ENCODE measurements at regions not wholly inside any gene's neighbourhood (a gene's known extent, or its start where the extent isn't known, plus 50 kb on each side); places are given as distances from the start of the nearest gene placed in this dataset.

GRCh38 chr5:164466033-164466432, 960.6 kb downstream of the MAT2B start:
- ChIA-PET POLR2A (no interaction called here), CTCF (interaction anchor here (1.6 kb wide), 1 partner anchor 9 kb away, joined by 8 read pairs; no protein-coding TSS in a partner anchor)
- no peak for DNase-seq (ENCODE audit: extremely low spot score)
- TF ChIP-seq CTCF (IDR thresholded peaks at IDR 0.05; ENCODE audit: control extremely low read depth, extremely low read depth, low read depth, missing control alignments), result no peak

GRCh38 chr5:164470312-164470711, 964.9 kb downstream of the MAT2B start:
- TF ChIP-seq CTCF (IDR thresholded peaks at IDR 0.05; ENCODE audit: control extremely low read depth, extremely low read depth, low read depth, missing control alignments), result no peak
- POLR2A ChIA-PET, result interaction anchor here (0.5 kb wide), 1 partner anchor 1007 kb away, joined by 8 read pairs; no protein-coding TSS in a partner anchor
- CTCF ChIA-PET, result interaction anchor here (2.1 kb wide), 1 partner anchor 34 kb away, joined by 6 read pairs; no protein-coding TSS in a partner anchor
- no peak for DNase-seq (ENCODE audit: extremely low spot score)

- POLR2A ChIA-PET, result no interaction called here
- no peak for TF ChIP-seq CTCF (IDR thresholded peaks at IDR 0.05; ENCODE audit: control extremely low read depth, extremely low read depth, low read depth, missing control alignments)
- no peak for DNase-seq (ENCODE audit: extremely low spot score)
- CTCF ChIA-PET, result interaction anchor here (1.3 to 2.1 kb wide), 2 partner anchors 32 to 931 kb away, joined by 3 to 6 read pairs; no protein-coding TSS in a partner anchor
These were observed 966.7 kb downstream of the MAT2B start for GRCh38 chr5:164472165-164472564.

GRCh38 chr5:164475339-164475977, 970.0 kb downstream of the MAT2B start:
- ChIA-PET CTCF (interaction anchor here (1.0 kb wide), 1 partner anchor 29 kb away, joined by 3 read pairs; no protein-coding TSS in a partner anchor), POLR2A (no interaction called here)
- DNase-seq (ENCODE audit: extremely low spot score), result peak; percentile 6
- peak; percentile 35 for TF ChIP-seq CTCF (IDR thresholded peaks at IDR 0.05; ENCODE audit: control extremely low read depth, extremely low read depth, low read depth, missing control alignments)

GRCh38 chr5:164481270-164481669, 975.9 kb downstream of the MAT2B start:
- POLR2A ChIA-PET, result no interaction called here

GRCh38 chr5:164482351-164482750, 976.9 kb downstream of the MAT2B start:
- no peak for DNase-seq (ENCODE audit: extremely low spot score)
- ChIA-PET POLR2A (no interaction called here), CTCF (no interaction called here)
- no peak for TF ChIP-seq CTCF (IDR thresholded peaks at IDR 0.05; ENCODE audit: control extremely low read depth, extremely low read depth, low read depth, missing control alignments)

More at GRCh38 chr5:164481270-164481669, 975.9 kb downstream of the MAT2B start:
- CTCF ChIA-PET, result no interaction called here
- no peak for DNase-seq (ENCODE audit: extremely low spot score)
- no peak for TF ChIP-seq CTCF (IDR thresholded peaks at IDR 0.05; ENCODE audit: control extremely low read depth, extremely low read depth, low read depth, missing control alignments)

Data from GM10248 (cell line).